ENCODE measurements at regions not wholly inside any gene's neighbourhood (a gene's known extent, or its start where the extent isn't known, plus 50 kb on each side); places are given as distances from the start of the nearest gene placed in this dataset.

GRCh38 chr18:40938615-40939014 is 1016.4 kb upstream of the PIK3C3 start:
- TF ChIP-seq CTCF (IDR thresholded peaks at IDR 0.05) (no peak), POLR2A (IDR thresholded peaks at IDR 0.05) (no peak)

Data from testis (tissue), 2 donors.